Colonic mucosa (tissue), 4 donors: ENCODE measurements at regions not wholly inside any gene's neighbourhood (a gene's known extent, or its start where the extent isn't known, plus 50 kb on each side); places are given as distances from the start of the nearest gene placed in this dataset.

Experiments
- DNase-seq: peaks from one replicate; pipeline ENCODE4 v3.0.0-alpha.2; 2020
- H3K27ac ChIP-seq: fragments of 200-600 bp; one replicate; pipeline ENCODE4 v1.8.0; 2021
- H3K27me3 ChIP-seq: fragments of 200-600 bp; one replicate; pipeline ENCODE4 v1.8.0; 2021
- H3K36me3 ChIP-seq: fragments of 200-600 bp; one replicate; pipeline ENCODE4 v1.8.0; 2021
- H3K4me1 ChIP-seq: fragments of 200-600 bp; one replicate; pipeline ENCODE4 v1.8.0; 2021; ENCODE audit warnings: mild to moderate bottlenecking
- H3K4me3 ChIP-seq: fragments of 200-600 bp; one replicate; pipeline ENCODE4 v1.8.0; 2021
- H3K9ac ChIP-seq, 2 donors: one replicate each; pipeline ENCODE4 v1.7.0; 2013; ENCODE audit warnings: control low read depth in 2 of 2, low read depth in 2 of 2, low read length in 2 of 2
- H3K9me3 ChIP-seq: fragments of 200-600 bp; one replicate; pipeline ENCODE4 v1.8.0; 2021
- intact Hi-C: fragments of 100-400 bp; cut with DNase I; formaldehyde crosslinking; loops from one replicate; pipeline ENCODE4 v1.14.1; 2022
- TF ChIP-seq, protein P1 (sequence below): fragments of 200-600 bp; IDR thresholded peaks from one replicate; pipeline ENCODE4 v1.8.0; 2022; ENCODE audit warnings: antibody characterized with exemption, mild to moderate bottlenecking
- donor health status: healthy.
- donor health status: DM: no; HTN: no; CAD: no.
- donor health status: DM: no; HTN: no; CAD: no.

DNA sequence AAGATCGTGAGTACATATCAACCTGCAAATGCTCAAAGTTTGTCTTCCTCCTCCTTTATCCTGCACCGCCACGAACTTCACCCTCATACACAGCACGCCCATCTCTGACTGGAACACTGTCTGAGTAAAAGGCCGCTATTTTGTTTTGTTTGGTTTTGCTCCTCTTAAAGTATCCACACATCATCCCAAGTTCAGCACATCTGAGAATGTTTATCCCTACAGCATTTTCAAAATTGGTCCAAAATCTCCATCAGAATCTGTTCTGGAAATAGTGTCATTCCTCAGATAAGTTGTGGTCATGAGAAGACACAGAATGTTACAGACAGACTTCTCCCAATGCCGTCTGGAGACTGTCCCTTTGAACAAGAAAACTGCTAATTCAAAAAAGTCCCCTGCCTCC lies 251.6 kb upstream of the ARID1B start:
- Histone ChIP-seq H3K36me3 (no peaks in the 10 kb centered on the region), H3K27ac (no peak overlapping the region), H3K27me3 (no peaks in the 10 kb centered on the region), H3K9me3 (no peaks in the 10 kb centered on the region), H3K9ac (no peak overlapping the region), H3K4me1 (no peaks in the 10 kb centered on the region), H3K4me3 (no peak overlapping the region)
- intact Hi-C loops, result no loop called here
- DNase-seq, result no peak
- TF ChIP-seq, protein P1, sequence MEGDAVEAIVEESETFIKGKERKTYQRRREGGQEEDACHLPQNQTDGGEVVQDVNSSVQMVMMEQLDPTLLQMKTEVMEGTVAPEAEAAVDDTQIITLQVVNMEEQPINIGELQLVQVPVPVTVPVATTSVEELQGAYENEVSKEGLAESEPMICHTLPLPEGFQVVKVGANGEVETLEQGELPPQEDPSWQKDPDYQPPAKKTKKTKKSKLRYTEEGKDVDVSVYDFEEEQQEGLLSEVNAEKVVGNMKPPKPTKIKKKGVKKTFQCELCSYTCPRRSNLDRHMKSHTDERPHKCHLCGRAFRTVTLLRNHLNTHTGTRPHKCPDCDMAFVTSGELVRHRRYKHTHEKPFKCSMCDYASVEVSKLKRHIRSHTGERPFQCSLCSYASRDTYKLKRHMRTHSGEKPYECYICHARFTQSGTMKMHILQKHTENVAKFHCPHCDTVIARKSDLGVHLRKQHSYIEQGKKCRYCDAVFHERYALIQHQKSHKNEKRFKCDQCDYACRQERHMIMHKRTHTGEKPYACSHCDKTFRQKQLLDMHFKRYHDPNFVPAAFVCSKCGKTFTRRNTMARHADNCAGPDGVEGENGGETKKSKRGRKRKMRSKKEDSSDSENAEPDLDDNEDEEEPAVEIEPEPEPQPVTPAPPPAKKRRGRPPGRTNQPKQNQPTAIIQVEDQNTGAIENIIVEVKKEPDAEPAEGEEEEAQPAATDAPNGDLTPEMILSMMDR, result no peak

DNA sequence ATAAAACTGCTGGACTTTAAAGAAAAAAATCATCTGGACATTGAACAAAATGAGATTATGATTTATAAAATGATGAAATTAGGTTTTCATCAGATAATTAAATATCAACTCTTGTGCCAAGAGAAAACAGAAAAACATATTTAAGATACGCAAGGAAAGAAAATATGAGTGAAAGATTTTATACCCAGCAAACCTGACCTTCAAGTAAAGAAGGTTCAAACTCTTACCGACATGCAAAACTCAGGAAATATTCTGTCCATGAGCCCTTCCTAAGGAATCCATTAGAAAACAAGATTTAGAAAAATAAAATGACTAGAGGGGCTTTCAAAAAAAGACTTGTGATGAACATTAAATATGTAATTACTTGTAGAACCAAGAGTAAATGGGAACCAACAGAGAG lies 257.2 kb upstream of the ARID1B start:
- Histone ChIP-seq H3K9me3 (no peaks in the 10 kb centered on the region), H3K27me3 (no peaks in the 10 kb centered on the region), H3K9ac (no peak overlapping the region), H3K27ac (no peak overlapping the region), H3K4me1 (no peaks in the 10 kb centered on the region), H3K4me3 (no peak overlapping the region), H3K36me3 (no peaks in the 10 kb centered on the region)
- no peak for DNase-seq
- intact Hi-C loops, result no loop called here
- TF ChIP-seq, protein P1, result no peak

DNA sequence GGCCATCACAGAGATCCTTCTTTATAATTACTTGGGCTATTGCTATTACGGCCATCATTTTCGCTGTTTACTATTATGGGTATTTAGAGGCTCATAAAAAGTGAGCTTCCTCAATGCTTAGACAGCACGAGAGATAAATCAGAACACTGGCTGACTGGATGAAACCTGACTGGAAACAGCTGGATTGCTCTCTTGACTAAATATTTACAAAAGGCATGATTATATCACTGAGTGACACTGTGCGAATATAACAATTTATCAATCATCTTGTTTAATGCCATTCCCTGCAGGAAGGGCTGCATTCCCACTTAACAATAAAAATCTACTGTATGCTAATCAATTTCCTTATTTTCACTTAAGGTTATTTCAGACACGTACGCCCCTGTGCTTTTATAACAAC lies 260.1 kb upstream of the ARID1B start:
- DNase-seq, result no peak
- intact Hi-C loops, result no loop called here
- H3K27ac ChIP-seq, result no peak overlapping the region
- H3K9ac ChIP-seq, result no peak overlapping the region
- no peaks in the 10 kb centered on the region for H3K4me1 ChIP-seq
- TF ChIP-seq, protein P1, result no peak
- H3K4me3 ChIP-seq, result no peak overlapping the region
- no peaks in the 10 kb centered on the region for H3K27me3 ChIP-seq
- no peaks in the 10 kb centered on the region for H3K36me3 ChIP-seq
- H3K9me3 ChIP-seq, result no peaks in the 10 kb centered on the region

DNA sequence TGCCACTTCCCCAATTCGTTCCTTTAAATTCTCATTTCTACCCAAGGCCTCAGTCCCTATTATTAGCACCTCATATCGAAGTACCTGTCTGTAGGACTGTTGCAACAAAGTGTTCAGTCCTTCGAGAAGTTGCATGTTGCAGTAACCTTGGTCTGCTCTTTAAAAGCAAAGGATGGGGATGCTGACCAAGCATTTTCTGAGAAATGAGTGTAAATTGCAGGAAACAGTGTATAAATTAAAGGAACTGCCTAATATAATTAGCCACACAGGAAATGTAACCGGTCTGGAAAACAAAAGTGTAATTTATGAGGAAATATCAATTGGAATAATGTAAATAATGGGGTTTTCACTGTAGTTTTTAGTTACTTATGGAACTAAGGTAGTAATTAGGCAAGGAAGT lies 261.9 kb upstream of the ARID1B start:
- no peaks in the 10 kb centered on the region for H3K9me3 ChIP-seq

DNA sequence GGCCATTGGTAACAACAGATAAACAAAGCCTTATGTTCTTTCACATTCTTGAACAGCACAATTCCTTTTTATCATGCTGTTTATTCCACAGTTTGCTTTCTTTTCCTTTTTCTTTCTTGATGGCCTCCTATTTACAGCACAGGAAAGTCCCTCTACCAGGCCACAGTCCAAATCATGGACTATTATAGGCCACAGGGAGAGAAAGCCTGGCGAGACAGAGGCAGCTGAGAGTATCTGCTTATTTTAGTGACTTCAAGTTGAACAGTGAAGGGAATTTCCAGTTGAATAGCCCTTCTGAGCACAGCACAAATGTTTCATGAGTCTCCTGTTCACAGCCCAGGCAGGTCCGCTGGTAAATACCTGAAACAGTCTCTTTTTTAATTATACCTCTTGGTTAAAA lies 263.7 kb upstream of the ARID1B start:
- TF ChIP-seq, protein P1, result no peak
- DNase-seq, result no peak
- intact Hi-C loops, result no loop called here

More for the DNA sequence above, 261.9 kb upstream of the ARID1B start:
- H3K9ac ChIP-seq, result no peak overlapping the region
- no peaks in the 10 kb centered on the region for H3K36me3 ChIP-seq
- TF ChIP-seq, protein P1, result no peak
- H3K4me3 ChIP-seq, result no peak overlapping the region
- H3K27me3 ChIP-seq, result no peaks in the 10 kb centered on the region
- no peak overlapping the region for H3K27ac ChIP-seq
- DNase-seq, result no peak
- intact Hi-C loops, result no loop called here
- H3K4me1 ChIP-seq, result no peaks in the 10 kb centered on the region

DNA sequence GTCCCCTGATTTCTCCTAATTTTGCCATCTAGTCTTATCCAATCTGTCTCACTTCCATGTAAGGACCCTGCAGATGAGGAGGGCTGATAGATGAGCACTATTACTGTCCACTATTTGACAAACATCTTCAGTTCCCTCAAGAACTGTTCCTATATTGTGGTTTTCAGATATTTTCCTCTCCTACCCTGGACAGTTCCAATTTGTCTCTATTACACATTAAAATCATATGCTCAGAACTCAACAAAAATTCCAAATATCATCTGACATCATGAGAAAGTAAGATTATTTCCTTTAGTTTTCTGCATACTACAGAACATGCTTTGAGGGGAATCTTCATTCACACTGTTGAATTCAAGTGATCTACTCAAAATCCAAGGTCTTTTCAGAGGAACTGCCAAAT lies 265.6 kb upstream of the ARID1B start:
- no peaks in the 10 kb centered on the region for H3K9me3 ChIP-seq
- H3K4me3 ChIP-seq, result no peak overlapping the region
- no peaks in the 10 kb centered on the region for H3K4me1 ChIP-seq
- intact Hi-C loops, result no loop called here
- DNase-seq, result no peak
- TF ChIP-seq, protein P1, result no peak
- no peaks in the 10 kb centered on the region for H3K27me3 ChIP-seq
- no peak overlapping the region for H3K27ac ChIP-seq
- no peaks in the 10 kb centered on the region for H3K36me3 ChIP-seq
- H3K9ac ChIP-seq, result no peak overlapping the region

More for the DNA sequence above, 263.7 kb upstream of the ARID1B start:
- H3K36me3 ChIP-seq, result no peaks in the 10 kb centered on the region
- no peak overlapping the region for H3K4me3 ChIP-seq
- no peaks in the 10 kb centered on the region for H3K27me3 ChIP-seq
- H3K9me3 ChIP-seq, result no peaks in the 10 kb centered on the region
- no peaks in the 10 kb centered on the region for H3K4me1 ChIP-seq
- H3K9ac ChIP-seq, result no peak overlapping the region
- no peak overlapping the region for H3K27ac ChIP-seq
